Left ventricle myocardium inferior (tissue), 1 donor: ENCODE measurements at regions not wholly inside any gene's neighbourhood (a gene's known extent, or its start where the extent isn't known, plus 50 kb on each side); places are given as distances from the start of the nearest gene placed in this dataset.
"Not testable (repeated sequence)": the region's sequence is repeated elsewhere in the genome, so short reads cannot be mapped to it uniquely, and the experiment has no call there.

Experiments
- DNase-seq: peaks from one replicate; pipeline ENCODE4 v3.0.0-alpha.2; 2020
- H3K27ac ChIP-seq: fragments of 200-600 bp; replicated peaks from 2 replicates; pipeline ENCODE4 v1.8.0; 2021
- H3K27me3 ChIP-seq: fragments of 200-600 bp; 2 replicates; pipeline ENCODE4 v1.8.0; 2021; ENCODE audit warnings: low read depth
- H3K36me3 ChIP-seq: fragments of 200-600 bp; 2 replicates; pipeline ENCODE4 v1.8.0; 2021
- H3K4me1 ChIP-seq: fragments of 200-600 bp; 2 replicates; pipeline ENCODE4 v1.8.0; 2021
- H3K4me3 ChIP-seq: fragments of 200-600 bp; 2 replicates; pipeline ENCODE4 v1.8.0; 2021; ENCODE audit warnings: mild to moderate bottlenecking, moderate library complexity
- H3K9me3 ChIP-seq: fragments of 200-600 bp; replicated peaks from 2 replicates; pipeline ENCODE4 v1.8.0; 2021
- intact Hi-C: fragments of 100-400 bp; cut with micrococcal nuclease; formaldehyde crosslinking; loops from one replicate; pipeline ENCODE4 v1.11.0; 2022
- TF ChIP-seq, protein P1 (sequence below): fragments of 200-600 bp; IDR thresholded peaks from 2 replicates; pipeline ENCODE4 v1.8.0; 2021; ENCODE audit warnings: antibody characterized with exemption, mild to moderate bottlenecking, borderline replicate concordance
- donor health status: DM: no; HTN: yes; CAD: no; lungs with severe emphysema.

DNA sequence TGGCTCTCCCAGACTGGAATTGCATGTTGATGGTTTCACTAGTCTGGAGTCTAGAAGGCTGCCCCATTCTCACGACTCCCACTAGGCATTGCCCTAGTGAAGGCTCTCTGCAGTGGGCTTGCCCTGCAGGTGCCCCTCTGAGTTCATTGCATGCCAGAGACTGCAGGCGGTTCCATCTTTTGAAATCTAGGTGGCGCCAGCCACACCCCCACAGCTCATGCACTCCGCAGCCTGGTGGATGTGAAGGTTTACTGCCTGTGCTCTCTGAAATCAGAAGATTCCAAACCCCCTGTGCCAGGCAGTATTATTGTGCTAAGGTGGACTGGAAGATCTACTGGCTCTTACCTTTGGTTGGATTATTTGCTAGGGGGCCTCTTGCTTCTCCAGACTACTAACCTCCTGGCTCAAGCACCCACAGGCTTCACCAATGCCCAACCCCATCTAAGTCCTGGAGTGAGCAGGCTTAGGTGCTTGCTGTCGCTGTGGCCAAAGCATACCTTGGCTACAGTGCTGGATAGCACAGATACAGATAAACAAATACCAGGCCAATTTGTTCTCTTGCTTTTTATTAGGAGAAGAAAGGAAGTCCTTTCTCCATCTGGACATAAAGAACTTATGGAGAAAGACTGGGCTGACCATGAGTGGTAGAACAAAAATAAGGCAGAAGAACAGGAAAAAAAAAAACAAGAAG is 83.5 kb upstream of the SIM2 start:
- peaks cover 10% of the 10 kb centered on the region for H3K9me3 ChIP-seq

DNA sequence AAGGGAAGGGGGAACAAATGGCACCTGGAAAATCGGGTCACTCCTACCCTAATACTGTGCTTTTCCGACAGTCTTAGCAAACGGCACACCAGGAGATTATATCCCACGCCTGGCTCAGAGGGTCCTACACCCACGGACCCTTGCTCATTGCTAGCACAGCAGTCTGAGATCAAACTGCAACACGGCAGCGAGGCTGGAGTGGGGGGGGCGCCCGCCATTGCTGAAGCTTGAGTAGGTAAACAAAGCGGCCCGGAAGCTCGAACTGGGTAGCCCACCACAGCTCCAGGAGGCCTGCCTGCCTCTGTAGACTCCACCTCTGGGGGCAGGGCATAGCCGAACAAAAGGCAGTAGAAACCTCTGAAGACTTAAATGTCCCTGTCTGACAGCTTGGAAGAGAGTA is 82.1 kb upstream of the SIM2 start:
- DNase-seq, H3K36me3 ChIP-seq, intact Hi-C loops, H3K4me1 ChIP-seq, H3K4me3 ChIP-seq, H3K27ac ChIP-seq: not testable (repeated sequence)
- Histone ChIP-seq H3K27me3 (peaks cover 50% of the 10 kb centered on the region), H3K9me3 (peaks cover 18% of the 10 kb centered on the region)

More for the DNA sequence above, 83.5 kb upstream of the SIM2 start:
- no peak overlapping the region for H3K4me3 ChIP-seq
- no peaks in the 10 kb centered on the region for H3K36me3 ChIP-seq
- no peak for DNase-seq
- H3K27me3 ChIP-seq, result peaks cover 62% of the 10 kb centered on the region
- no peak overlapping the region for H3K27ac ChIP-seq
- no peaks in the 10 kb centered on the region for H3K4me1 ChIP-seq
- TF ChIP-seq, protein P1, sequence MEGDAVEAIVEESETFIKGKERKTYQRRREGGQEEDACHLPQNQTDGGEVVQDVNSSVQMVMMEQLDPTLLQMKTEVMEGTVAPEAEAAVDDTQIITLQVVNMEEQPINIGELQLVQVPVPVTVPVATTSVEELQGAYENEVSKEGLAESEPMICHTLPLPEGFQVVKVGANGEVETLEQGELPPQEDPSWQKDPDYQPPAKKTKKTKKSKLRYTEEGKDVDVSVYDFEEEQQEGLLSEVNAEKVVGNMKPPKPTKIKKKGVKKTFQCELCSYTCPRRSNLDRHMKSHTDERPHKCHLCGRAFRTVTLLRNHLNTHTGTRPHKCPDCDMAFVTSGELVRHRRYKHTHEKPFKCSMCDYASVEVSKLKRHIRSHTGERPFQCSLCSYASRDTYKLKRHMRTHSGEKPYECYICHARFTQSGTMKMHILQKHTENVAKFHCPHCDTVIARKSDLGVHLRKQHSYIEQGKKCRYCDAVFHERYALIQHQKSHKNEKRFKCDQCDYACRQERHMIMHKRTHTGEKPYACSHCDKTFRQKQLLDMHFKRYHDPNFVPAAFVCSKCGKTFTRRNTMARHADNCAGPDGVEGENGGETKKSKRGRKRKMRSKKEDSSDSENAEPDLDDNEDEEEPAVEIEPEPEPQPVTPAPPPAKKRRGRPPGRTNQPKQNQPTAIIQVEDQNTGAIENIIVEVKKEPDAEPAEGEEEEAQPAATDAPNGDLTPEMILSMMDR, result no peak
- intact Hi-C loops, result no loop called here

DNA sequence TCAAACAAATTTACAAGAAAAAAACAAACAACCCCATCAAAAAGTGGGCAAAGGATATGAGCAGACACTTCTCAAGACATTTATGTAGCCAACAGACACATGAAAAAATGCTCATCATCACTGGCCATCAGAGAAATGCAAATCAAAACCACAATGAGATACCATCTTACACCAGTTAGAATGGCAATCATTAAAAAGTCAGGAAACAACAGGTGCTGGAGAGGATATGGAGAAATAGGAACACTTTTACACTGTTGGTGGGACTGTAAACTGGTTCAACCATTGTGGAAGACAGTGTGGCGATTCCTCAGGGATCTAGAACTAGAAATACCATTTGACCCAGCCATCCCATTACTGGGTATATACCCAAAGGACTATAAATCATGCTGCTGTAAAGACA is 77.1 kb upstream of the SIM2 start:
- H3K9me3 ChIP-seq, result peaks cover 13% of the 10 kb centered on the region
- H3K36me3 ChIP-seq, H3K27ac ChIP-seq, DNase-seq, intact Hi-C loops, H3K4me1 ChIP-seq, H3K4me3 ChIP-seq: not testable (repeated sequence)
- peaks cover 33% of the 10 kb centered on the region for H3K27me3 ChIP-seq

DNA sequence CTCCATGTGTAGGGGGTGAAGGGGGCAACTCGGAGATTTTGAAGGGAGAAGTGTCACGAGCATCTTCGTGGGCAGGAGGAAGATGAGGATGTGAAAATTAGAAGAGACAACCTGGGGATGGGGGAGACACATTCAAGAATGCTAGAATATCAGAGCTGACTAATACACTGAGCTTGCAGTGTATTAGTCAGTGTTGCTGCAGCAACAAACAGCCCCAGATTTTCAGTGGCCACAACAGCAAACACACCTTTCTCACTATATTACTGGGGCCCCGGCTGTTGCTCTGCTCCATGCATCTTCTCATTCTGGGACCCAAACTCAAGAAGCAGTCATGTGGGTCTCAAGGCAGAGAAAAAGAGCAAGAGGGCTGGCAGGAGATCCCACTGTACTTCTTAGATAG is 74.8 kb upstream of the SIM2 start:
- H3K27ac ChIP-seq, result no peak overlapping the region
- no peaks in the 10 kb centered on the region for H3K4me1 ChIP-seq
- no peak for DNase-seq
- peaks cover 54% of the 10 kb centered on the region for H3K27me3 ChIP-seq
- H3K4me3 ChIP-seq, result no peak overlapping the region
- intact Hi-C loops, result no loop called here
- no peaks in the 10 kb centered on the region for H3K36me3 ChIP-seq
- H3K9me3 ChIP-seq, result peaks cover 13% of the 10 kb centered on the region
- TF ChIP-seq, protein P1, result no peak

DNA sequence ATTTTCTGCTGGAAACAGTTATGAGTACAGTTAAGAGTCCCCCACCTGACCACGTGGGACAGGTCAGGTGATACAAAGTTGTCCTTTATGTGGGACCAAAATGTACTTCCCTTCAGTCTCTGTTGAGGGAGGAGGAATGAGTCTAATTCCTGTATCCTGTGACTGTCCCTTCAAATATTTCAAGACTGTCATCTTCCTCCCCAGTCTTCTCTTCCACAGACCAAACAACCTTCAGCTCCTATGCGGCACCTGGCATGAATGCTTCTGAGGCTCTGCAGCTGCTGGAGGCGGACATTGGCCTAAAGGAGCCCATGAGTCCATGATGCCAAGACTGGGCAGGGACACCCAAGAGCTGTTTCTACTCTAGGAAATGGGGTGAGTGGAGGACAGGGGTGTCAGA is 72.1 kb upstream of the SIM2 start:
- intact Hi-C loops, result no loop called here
- DNase-seq, result no peak
- Histone ChIP-seq H3K9me3 (no peaks in the 10 kb centered on the region), H3K27me3 (peaks cover 81% of the 10 kb centered on the region), H3K4me3 (no peak overlapping the region), H3K4me1 (no peaks in the 10 kb centered on the region), H3K27ac (no peak overlapping the region), H3K36me3 (no peaks in the 10 kb centered on the region)
- TF ChIP-seq, protein P1, result no peak

DNA sequence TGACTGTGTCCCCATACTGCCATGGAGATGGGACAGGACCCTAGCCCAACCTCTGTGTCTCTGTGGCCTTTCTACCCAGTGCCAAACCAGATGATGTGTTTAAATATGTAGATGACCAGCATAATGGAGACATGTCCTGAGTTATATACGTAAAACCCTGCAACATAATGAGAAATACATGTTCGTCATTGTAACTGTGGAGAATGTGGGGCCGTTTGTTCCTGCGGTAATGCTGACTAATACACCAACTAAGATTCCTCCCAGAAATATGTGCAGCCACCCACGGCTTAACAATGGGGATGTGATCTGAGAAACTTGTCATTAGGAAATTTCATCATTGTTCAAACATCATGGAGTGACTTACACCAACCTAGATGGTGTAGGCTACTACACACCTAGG is 71.7 kb upstream of the SIM2 start:
- Histone ChIP-seq H3K9me3 (no peaks in the 10 kb centered on the region), H3K36me3 (no peaks in the 10 kb centered on the region), H3K4me3 (no peak overlapping the region), H3K27ac (no peak overlapping the region), H3K27me3 (peaks cover 85% of the 10 kb centered on the region), H3K4me1 (no peaks in the 10 kb centered on the region)
- intact Hi-C loops, result no loop called here
- TF ChIP-seq, protein P1, result no peak
- DNase-seq, result no peak
